Superior temporal gyrus (tissue), 1 donor: ENCODE measurements at regions not wholly inside any gene's neighbourhood (a gene's known extent, or its start where the extent isn't known, plus 50 kb on each side); places are given as distances from the start of the nearest gene placed in this dataset.

ENCODE experiments used
- DNase-seq: peaks from one replicate; pipeline ENCODE4 v3.0.0-alpha.2; 2016; ENCODE audit errors: extremely low spot score

- DNase-seq = no peak
These were observed 103.8 kb upstream of the CRHR1 start for GRCh38 chr17:45680360-45680759.

- DNase-seq = no peak
These were observed 102.4 kb upstream of the CRHR1 start for GRCh38 chr17:45681706-45682105.

GRCh38 chr17:45686250-45686649, 97.9 kb upstream of the CRHR1 start:
- no peak for DNase-seq

DNA sequence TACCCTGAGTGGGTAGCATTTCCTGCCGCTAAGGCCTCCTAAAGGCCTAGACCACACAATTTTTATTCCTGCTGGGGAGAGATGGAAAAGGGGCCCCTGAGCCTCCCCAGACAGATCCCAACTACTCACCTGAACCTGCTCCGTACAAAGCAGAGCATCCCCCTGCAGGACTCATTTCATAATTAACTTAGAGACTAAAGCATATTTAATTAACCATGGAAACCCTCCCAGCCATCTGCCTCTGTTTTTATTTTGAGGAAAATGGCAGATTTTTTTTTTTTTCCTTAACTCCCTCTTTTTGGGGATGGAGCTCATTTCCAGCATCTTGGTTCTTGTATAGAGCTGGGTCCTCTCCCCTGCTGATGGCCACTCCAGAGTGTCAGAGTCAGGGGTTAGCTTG, 96.5 kb upstream of the CRHR1 start:
- DNase-seq = no peak

GRCh38 chr17:45688353-45688752, 95.8 kb upstream of the CRHR1 start:
- peak; percentile 43 for DNase-seq

DNA sequence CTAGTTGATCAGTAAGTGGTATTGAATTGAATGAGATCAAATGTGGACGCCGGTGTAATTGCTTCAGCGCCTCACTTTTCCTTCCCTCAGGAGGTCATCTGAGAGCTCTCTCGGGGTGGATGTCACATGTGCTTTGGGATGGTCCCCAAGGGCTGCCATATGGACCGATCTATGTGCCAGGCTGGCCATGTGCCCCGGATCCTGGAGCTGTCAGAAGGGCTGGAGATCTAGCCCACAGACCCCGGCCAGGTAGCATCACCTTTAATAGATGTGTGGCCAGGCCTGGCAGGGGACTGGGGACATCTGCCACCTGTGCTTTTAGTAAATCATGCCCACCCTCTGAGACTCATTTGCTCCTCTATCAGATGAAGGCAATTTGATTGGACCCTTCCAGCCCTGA, 95.3 kb upstream of the CRHR1 start:
- no peak for DNase-seq

DNA sequence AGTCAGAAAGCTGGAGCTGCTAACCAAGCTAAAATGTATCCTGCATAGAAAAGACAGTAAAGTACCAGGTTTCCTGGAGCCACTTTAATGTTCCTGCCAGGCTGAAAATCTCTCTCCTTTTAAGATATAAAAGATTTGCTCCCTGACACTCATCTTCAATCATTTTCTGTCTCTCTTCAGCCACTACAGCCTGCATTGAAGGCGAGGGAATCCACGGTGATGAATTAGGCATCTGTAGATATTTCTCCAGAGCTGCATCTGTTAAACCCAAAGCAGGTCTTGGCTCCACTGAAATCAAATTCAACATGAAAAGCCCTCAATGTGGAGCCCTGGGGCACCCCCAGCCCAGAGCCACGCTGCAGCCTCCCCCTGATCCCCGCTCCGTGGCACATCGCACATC, 94.7 kb upstream of the CRHR1 start:
- no peak for DNase-seq

GRCh38 chr17:45690625-45691275, 93.4 kb upstream of the CRHR1 start:
- no peak for DNase-seq

GRCh38 chr17:45692661-45693060, 91.5 kb upstream of the CRHR1 start:
- DNase-seq = no peak

DNA sequence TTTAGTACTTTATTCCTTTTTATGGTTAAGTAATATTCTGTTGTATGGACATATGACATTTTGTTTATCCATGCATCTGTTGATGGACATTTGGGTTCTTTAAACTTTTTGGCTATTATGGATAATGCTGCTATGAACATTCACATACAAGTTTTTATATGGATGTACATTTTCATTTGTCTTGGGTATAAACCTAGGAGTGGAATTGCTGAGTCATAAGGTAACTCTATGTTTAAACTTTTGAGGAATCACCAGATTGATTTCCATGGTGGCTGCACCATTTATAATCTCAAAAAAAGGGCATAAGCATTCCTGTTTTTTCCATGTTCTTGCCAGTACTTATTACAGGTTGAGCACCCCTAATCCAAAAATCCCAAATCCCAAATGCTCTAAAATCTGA, 90.3 kb upstream of the CRHR1 start:
- no peak for DNase-seq

- no peak for DNase-seq
These were observed 87.7 kb upstream of the CRHR1 start for GRCh38 chr17:45696442-45696841.

GRCh38 chr17:45697076-45697475, 87.0 kb upstream of the CRHR1 start:
- no peak for DNase-seq

DNA sequence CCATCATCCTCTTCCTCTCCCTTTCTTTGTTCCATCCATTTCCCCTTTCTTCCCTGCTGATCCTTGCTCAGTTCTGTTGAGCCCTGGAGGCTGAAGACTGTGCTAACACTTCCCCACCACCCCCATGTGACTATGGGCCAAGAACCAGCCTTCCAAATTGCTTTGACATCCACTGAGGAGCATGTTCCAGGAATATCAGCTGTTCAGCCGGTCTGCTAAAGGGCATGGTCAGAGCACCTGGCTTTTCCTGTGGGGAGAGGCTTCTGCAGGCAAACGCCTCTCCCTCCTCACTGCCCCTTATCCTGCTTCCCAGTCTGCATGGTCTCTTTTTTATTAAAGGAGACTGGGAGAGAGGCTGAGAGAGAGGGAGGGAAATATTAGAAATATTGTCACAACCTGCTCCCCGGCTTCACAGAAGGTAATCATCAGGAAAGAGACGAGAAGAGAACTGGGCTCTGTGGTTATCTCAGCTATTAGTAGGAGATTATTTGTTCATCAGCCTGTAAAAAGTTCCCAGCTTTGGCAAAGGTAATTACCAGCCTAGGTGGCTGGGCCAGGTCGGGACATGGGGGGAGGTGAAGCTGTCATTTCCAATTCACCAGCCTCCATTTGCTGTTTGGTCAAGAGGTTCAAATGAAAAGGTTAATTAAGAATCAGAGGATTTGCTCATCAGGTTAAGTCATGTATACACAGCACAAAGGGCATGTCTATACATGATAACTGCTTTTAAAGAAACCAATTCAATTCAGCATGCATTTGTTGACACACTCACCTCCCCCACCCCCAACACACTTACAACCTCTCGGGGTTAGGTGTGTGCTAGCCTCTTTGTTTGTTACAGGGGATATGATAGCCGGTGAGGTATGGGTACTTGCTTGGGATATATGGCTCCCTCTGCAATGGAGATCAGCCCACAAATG, 83.7 kb upstream of the CRHR1 start:
- DNase-seq = no peak

- DNase-seq = peak; percentile 10
These were observed 81.4 kb upstream of the CRHR1 start for GRCh38 chr17:45702666-45703266.

DNA sequence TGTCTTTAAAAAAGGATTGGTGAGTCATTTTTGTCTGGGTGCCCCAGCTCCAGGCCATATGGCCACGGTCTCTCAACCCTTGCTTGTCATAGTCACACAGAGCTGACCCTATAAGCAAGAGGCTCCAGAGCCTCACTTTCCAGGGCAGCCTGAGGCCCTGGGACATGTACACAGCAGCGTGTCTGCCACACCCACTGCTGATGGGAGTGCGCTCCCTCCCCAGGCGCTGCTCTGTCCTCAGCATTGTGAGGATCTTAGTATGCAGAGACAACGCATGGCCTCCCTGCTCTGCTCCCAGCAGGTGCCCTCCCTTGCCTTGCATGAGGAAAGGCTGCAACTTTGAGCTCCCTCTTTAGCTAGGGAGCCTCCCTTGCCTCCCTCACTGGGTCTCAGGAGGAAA, 80.8 kb upstream of the CRHR1 start:
- DNase-seq = peak; percentile 35

- DNase-seq = peak; percentile 13
These were observed 80.3 kb upstream of the CRHR1 start for GRCh38 chr17:45703806-45704205.

GRCh38 chr17:45704251-45704650, 79.9 kb upstream of the CRHR1 start:
- DNase-seq = peak; percentile 15

- DNase-seq = peak; percentile 44
These were observed 78.8 kb upstream of the CRHR1 start for GRCh38 chr17:45705123-45706009.

DNA sequence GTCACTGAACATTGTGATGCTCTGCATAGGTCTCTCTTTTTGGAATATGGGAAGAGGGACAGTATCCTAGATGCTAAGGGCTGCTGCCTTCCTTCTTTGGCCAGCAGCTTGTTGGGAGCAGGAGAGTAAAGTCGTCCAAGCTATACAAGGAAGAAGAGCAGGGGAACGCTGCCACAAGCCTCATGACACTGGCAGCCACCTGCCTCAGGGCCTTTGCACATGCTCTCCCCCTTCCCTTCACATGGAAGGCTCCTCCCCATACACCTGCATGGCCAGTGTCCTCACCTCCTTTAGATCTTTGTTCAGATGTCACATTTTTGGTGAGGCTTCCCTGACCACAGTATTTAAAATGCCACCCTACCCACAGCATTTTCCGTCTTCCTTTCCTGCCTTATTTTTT, 78.1 kb upstream of the CRHR1 start:
- DNase-seq = no peak

- no peak for DNase-seq
These were observed 75.3 kb upstream of the CRHR1 start for GRCh38 chr17:45708707-45709290.

DNA sequence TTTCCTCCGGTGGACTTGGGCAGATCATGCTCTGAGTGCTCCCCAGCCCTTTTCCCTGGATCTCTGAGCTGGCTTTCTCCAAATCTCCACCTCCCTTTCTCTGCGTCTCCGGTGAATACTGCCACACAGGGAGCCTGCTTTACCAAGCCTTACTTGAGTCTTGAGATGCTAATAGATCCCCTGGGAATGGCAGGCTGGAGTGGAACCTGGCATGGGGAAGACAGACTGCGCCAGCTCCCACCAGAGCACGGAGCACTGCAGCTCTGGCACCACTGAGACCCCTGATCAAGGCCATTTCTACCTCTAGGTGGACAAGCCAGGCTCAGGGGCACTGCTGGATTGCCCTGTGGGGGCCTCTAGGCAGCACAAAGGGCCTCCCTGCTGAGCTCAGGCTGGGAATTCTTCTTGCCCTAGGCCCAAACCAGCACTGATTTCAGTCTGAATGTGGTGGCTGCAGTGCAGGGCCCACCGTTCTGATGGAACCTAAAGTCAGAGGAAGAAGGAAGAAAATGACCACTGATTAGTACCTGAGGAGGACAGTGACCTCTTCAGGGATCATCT, 74.3 kb upstream of the CRHR1 start:
- no peak for DNase-seq
